Transverse colon (tissue), 4 donors: ENCODE measurements at regions not wholly inside any gene's neighbourhood (a gene's known extent, or its start where the extent isn't known, plus 50 kb on each side); places are given as distances from the start of the nearest gene placed in this dataset.
A peak's percentile ranks its signal among the peaks of the same experiment; 100 is the strongest.

Experiments used
- DNase-seq: peaks from one replicate; pipeline ENCODE4 v3.0.0-alpha.2; 2019
- H3K27ac ChIP-seq, 4 donors: fragments of 200-600 bp; sonication (generic); 2 replicates each; pipeline ENCODE4 v1.5.1; 2016 to 2018; ENCODE audit warnings: inconsistent platforms in 4 of 4
- H3K27me3 ChIP-seq: fragments of 200-600 bp; sonication (generic); 2 replicates; pipeline ENCODE4 v1.5.1; 2017; ENCODE audit warnings: inconsistent platforms
- H3K36me3 ChIP-seq, 4 donors: fragments of 200-600 bp; sonication (generic); 2 replicates each; pipeline ENCODE4 v1.5.1; 2017 to 2019; ENCODE audit warnings: inconsistent platforms in 4 of 4
- H3K4me1 ChIP-seq, 4 donors: fragments of 200-600 bp; sonication (generic); 2 replicates each; pipeline ENCODE4 v1.5.1; 2017 to 2020; ENCODE audit warnings: inconsistent platforms in 4 of 4
- H3K4me3 ChIP-seq, 4 donors: fragments of 200-600 bp; sonication (generic); 1 replicate in 1 of 4; 2 replicates in 3 of 4; pipeline versions ENCODE4 v1.5.1 to v1.6.1; 2017 to 2019; ENCODE audit warnings: inconsistent platforms in 4 of 4
- H3K9me3 ChIP-seq, 2 donors: fragments of 200-600 bp; sonication (generic); 2 replicates each; pipeline ENCODE4 v1.5.1; 2017 to 2019; ENCODE audit warnings: inconsistent platforms in 2 of 2
- CTCF ChIP-seq, 5 experiments: fragments of 200-600 bp in 3 of 5; fragments of 450-650 bp in 2 of 5; sonication (generic) in 3 of 5; IDR thresholded peaks; 1 replicate in 2 of 5; 2 replicates in 3 of 5; pipeline ENCODE4 v1.5.1; 2016 to 2017; ENCODE audit warnings: antibody characterized with exemption in 5 of 5, inconsistent platforms in 3 of 5, mild to moderate bottlenecking in 2 of 5, moderate library complexity in 1 of 5
- EP300 ChIP-seq: sonication (generic); formaldehyde crosslinking; IDR thresholded peaks from one replicate; pipeline ENCODE4 v1.6.1; 2017; ENCODE audit warnings: antibody characterized with exemption, low read depth
- POLR2A ChIP-seq: fragments of 450-650 bp; IDR thresholded peaks from one replicate; pipeline ENCODE4 v1.6.1; 2016; ENCODE audit warnings: antibody characterized with exemption, mild to moderate bottlenecking, moderate library complexity
- POLR2AphosphoS5 ChIP-seq, 3 donors: sonication (generic); formaldehyde crosslinking; IDR thresholded peaks; one replicate each; pipeline ENCODE4 v1.6.1; 2016; ENCODE audit warnings: antibody characterized with exemption in 3 of 3
- WGBS, 2 donors: methylation state at CpG; one replicate each; pipeline ENCODE4 v1.1.5; 2018; ENCODE audit warnings: low coverage in 1 of 2; 5-methylcytosine and 5-hydroxymethylcytosine counted together
- in situ Hi-C, 4 donors: fragments of 200-750 bp; cut with MboI; loops; one replicate each; pipeline versions ENCODE4 v1.15.0 to v1.15.1; 2017; ENCODE audit warnings: low sequenced_read_pairs in 3 of 4, low pct_ligation_motif_present in 1 of 4, low pct_unique_long_range_greater_than_20kb in 1 of 4
- intact Hi-C: fragments of 100-400 bp; cut with DNase I; formaldehyde crosslinking; loops from one replicate; pipeline ENCODE4 v1.15.1; 2023; ENCODE audit warnings: low total_unique reads

- no peaks in the 10 kb centered on the region for H3K27me3 ChIP-seq
- DNase-seq: no peak
- no peak overlapping the region for H3K27ac ChIP-seq
- no peaks in the 10 kb centered on the region for H3K4me1 ChIP-seq
- in situ Hi-C loops: no loop called here
- intact Hi-C loops: no loop called here
- no peaks in the 10 kb centered on the region for H3K36me3 ChIP-seq
- H3K9me3 ChIP-seq: no peaks in the 10 kb centered on the region
- TF ChIP-seq POLR2A (no peak), EP300 (no peak), CTCF (IDR thresholded peaks at IDR 0.05) (no peak), POLR2AphosphoS5 (IDR thresholded peaks at IDR 0.05) (no peak)
- no peak overlapping the region for H3K4me3 ChIP-seq
- 29 to 40% methylated on average over 1 of the region's 1 CpG for WGBS, 2 donors
Measured at GRCh38 chr10:108490944-108491343, 1326.4 kb upstream of the SORCS1 start.

GRCh38 chr10:108471420-108471819, 1306.9 kb upstream of the SORCS1 start:
- in situ Hi-C loops: no loop called here
- WGBS, 2 donors: 90 to 100% methylated on average over 1 of the region's 1 CpG
- intact Hi-C loops: no loop called here

GRCh38 chr10:108469940-108470339, 1305.4 kb upstream of the SORCS1 start:
- in situ Hi-C loops: no loop called here
- 0 to 60% methylated on average over 1 to 3 of the region's 3 CpGs for WGBS, 2 donors
- peaks cover 0 to 6% (median 4%) of the 10 kb centered on the region in 4 donors for H3K4me1 ChIP-seq
- no peak for DNase-seq
- no peaks in the 10 kb centered on the region for H3K9me3 ChIP-seq
- H3K27me3 ChIP-seq: peaks cover 14% of the 10 kb centered on the region
- no peak overlapping the region for H3K27ac ChIP-seq
- H3K36me3 ChIP-seq: no peaks in the 10 kb centered on the region
- TF ChIP-seq CTCF (IDR thresholded peaks at IDR 0.05): no peak
- TF ChIP-seq EP300: no peak
- TF ChIP-seq POLR2A: no peak
- no peak for TF ChIP-seq POLR2AphosphoS5 (IDR thresholded peaks at IDR 0.05)
- intact Hi-C loops: no loop called here
- H3K4me3 ChIP-seq: no peak overlapping the region

More at GRCh38 chr10:108471420-108471819, 1306.9 kb upstream of the SORCS1 start:
- H3K27ac ChIP-seq: no peak overlapping the region
- no peaks in the 10 kb centered on the region for H3K36me3 ChIP-seq
- no peak for TF ChIP-seq CTCF (IDR thresholded peaks at IDR 0.05)
- TF ChIP-seq POLR2AphosphoS5 (IDR thresholded peaks at IDR 0.05): no peak
- TF ChIP-seq EP300: no peak
- TF ChIP-seq POLR2A: no peak
- H3K4me3 ChIP-seq: no peak overlapping the region
- DNase-seq: no peak
- H3K4me1 ChIP-seq: peaks cover 0 to 3% (median 2%) of the 10 kb centered on the region in 4 donors
- peaks cover 6% of the 10 kb centered on the region for H3K27me3 ChIP-seq
- no peaks in the 10 kb centered on the region for H3K9me3 ChIP-seq

GRCh38 chr10:108465871-108466641, 1301.5 kb upstream of the SORCS1 start:
- Histone ChIP-seq H3K4me3 (peak overlapping the region; percentile 43 to 62 (median 50)), H3K9me3 (no peaks in the 10 kb centered on the region), H3K36me3 (no peaks in the 10 kb centered on the region), H3K27me3 (peaks cover 14% of the 10 kb centered on the region), H3K27ac (no peak overlapping the region), H3K4me1 (peaks cover 0 to 6% (median 4%) of the 10 kb centered on the region in 4 donors)
- no peak for TF ChIP-seq POLR2A
- no peak for TF ChIP-seq EP300
- no peak for TF ChIP-seq POLR2AphosphoS5 (IDR thresholded peaks at IDR 0.05)
- no peak for TF ChIP-seq CTCF (IDR thresholded peaks at IDR 0.05)
- DNase-seq: peak; percentile 18
- WGBS, 2 donors: 13% methylated on average over 27 of the region's 62 CpGs; no CpG with 5 or more reads in 1 of the 2 donors
- intact Hi-C loops (no loop called here), in situ Hi-C loops (no loop called here)
